Effector memory CD4-positive, alpha-beta T cell (primary cell): ENCODE measurements at regions not wholly inside any gene's neighbourhood (a gene's known extent, or its start where the extent isn't known, plus 50 kb on each side); places are given as distances from the start of the nearest gene placed in this dataset.

ENCODE experiments used
- DNase-seq, 3 donors: peaks; one replicate each; pipeline ENCODE4 v3.0.0-alpha.2; 2020
- H3K27ac ChIP-seq: 2 replicates; pipeline ENCODE4 v1.7.0; 2013; ENCODE audit warnings: mild to moderate bottlenecking, low read length, moderate library complexity; ENCODE audit not compliant: insufficient read depth, poor library complexity, severe bottlenecking
- H3K27me3 ChIP-seq: replicated peaks from 2 replicates; pipeline ENCODE4 v1.7.0; 2013; ENCODE audit warnings: mild to moderate bottlenecking, low read length; ENCODE audit not compliant: insufficient read depth, control insufficient read depth, poor library complexity, severe bottlenecking
- H3K36me3 ChIP-seq: 2 replicates; pipeline ENCODE4 v1.7.0; 2013; ENCODE audit warnings: mild to moderate bottlenecking, low read length, moderate library complexity; ENCODE audit not compliant: control insufficient read depth, insufficient read depth
- H3K4me1 ChIP-seq: 2 replicates; pipeline ENCODE4 v1.7.0; 2013; ENCODE audit warnings: low read length, mild to moderate bottlenecking; ENCODE audit not compliant: control insufficient read depth, insufficient read depth, poor library complexity, severe bottlenecking
- H3K4me3 ChIP-seq: 2 replicates; pipeline ENCODE4 v1.7.0; 2013; ENCODE audit warnings: low read length, low read depth, mild to moderate bottlenecking; ENCODE audit not compliant: insufficient read depth, poor library complexity, severe bottlenecking
- H3K9me3 ChIP-seq: 2 replicates; pipeline ENCODE4 v1.7.0; 2013; ENCODE audit warnings: mild to moderate bottlenecking, low read length, moderate library complexity; ENCODE audit not compliant: control insufficient read depth

DNA sequence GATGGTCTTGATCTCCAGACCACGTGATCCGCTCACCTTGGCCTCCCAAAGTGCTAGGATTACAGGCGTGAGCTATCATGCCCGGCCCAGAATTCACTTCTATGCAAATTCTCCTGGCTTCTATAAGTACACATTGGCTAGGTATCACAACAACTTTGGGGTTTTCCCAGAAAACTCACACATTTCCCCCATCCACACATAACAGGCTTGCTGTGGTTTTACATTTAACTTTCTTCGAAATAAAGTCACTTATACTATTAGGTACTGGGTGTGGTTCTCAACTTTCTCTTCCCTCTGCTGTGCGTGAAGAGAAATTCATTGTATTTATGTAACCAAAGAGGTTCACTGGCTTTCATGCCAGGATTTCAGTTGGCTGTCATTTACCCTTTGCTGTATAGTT lies 439.4 kb upstream of the CWC22 start:
- no peaks in the 10 kb centered on the region for H3K9me3 ChIP-seq
- DNase-seq = no peak
- H3K27me3 ChIP-seq = no peaks in the 10 kb centered on the region
- H3K27ac ChIP-seq = no peak overlapping the region
- H3K4me1 ChIP-seq = no peaks in the 10 kb centered on the region
- no peaks in the 10 kb centered on the region for H3K36me3 ChIP-seq
- no peak overlapping the region for H3K4me3 ChIP-seq

DNA sequence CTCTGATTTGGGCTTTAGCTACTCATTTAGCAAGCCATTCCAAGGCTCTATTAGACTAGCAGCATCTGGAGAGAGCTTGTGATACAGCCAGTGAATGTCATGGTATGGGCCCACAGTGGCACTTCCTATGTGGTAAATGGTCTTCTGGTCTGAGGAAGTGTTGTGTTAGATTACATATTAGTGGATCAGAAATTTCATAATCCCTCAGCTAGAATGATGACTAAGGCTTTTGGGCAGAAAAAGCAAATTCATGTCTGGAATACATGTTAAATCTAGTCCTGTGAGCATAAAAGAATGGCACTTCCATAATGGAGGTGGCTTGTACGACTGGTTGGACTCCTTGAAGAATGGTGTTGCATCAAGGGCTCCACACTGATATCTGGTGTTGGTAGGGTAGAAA lies 436.8 kb upstream of the CWC22 start:
- H3K4me1 ChIP-seq = no peaks in the 10 kb centered on the region
- H3K27me3 ChIP-seq = no peaks in the 10 kb centered on the region
- DNase-seq = no peak
- H3K9me3 ChIP-seq = no peaks in the 10 kb centered on the region
- H3K36me3 ChIP-seq = no peaks in the 10 kb centered on the region
- H3K4me3 ChIP-seq = no peak overlapping the region
- no peak overlapping the region for H3K27ac ChIP-seq

GRCh38 chr2:180442860-180443644 lies 436.0 kb upstream of the CWC22 start:
- Histone ChIP-seq H3K36me3 (no peaks in the 10 kb centered on the region), H3K9me3 (no peaks in the 10 kb centered on the region), H3K4me1 (no peaks in the 10 kb centered on the region), H3K4me3 (no peak overlapping the region), H3K27ac (no peak overlapping the region), H3K27me3 (no peaks in the 10 kb centered on the region)
- no peak for DNase-seq

GRCh38 chr2:180419212-180419611 lies 412.1 kb upstream of the CWC22 start:
- H3K4me3 ChIP-seq = no peak overlapping the region
- no peaks in the 10 kb centered on the region for H3K27me3 ChIP-seq
- no peaks in the 10 kb centered on the region for H3K4me1 ChIP-seq
- H3K27ac ChIP-seq = no peak overlapping the region
- DNase-seq = no peak
- H3K36me3 ChIP-seq = no peaks in the 10 kb centered on the region
- no peaks in the 10 kb centered on the region for H3K9me3 ChIP-seq

GRCh38 chr2:180416627-180417026 lies 409.5 kb upstream of the CWC22 start:
- no peak for DNase-seq
- no peaks in the 10 kb centered on the region for H3K4me1 ChIP-seq
- no peaks in the 10 kb centered on the region for H3K9me3 ChIP-seq
- no peaks in the 10 kb centered on the region for H3K27me3 ChIP-seq
- no peak overlapping the region for H3K4me3 ChIP-seq
- no peak overlapping the region for H3K27ac ChIP-seq
- no peaks in the 10 kb centered on the region for H3K36me3 ChIP-seq

GRCh38 chr2:180413336-180413735 lies 406.2 kb upstream of the CWC22 start:
- Histone ChIP-seq H3K36me3 (no peaks in the 10 kb centered on the region), H3K4me3 (no peak overlapping the region), H3K27me3 (no peaks in the 10 kb centered on the region), H3K27ac (no peak overlapping the region), H3K4me1 (no peaks in the 10 kb centered on the region), H3K9me3 (no peaks in the 10 kb centered on the region)
- DNase-seq = no peak

DNA sequence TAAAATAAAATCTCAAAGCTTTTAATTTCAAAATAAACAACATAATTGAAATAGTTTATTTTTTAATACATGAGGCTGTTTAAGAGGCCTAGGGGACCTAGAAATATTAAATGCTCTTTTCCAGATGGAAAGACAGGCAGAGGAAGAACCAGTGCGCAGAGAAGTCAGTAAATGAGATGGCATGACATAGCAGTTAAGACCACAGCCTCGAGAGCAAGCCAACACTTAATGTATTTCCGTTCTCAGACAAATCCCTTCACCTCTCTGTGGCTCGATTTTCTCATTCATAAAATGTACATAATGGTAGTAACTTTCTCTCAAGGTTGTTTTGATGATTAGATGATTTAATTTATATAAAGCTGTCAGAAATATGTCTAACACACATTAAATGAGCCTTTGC lies 405.1 kb upstream of the CWC22 start:
- no peak overlapping the region for H3K27ac ChIP-seq
- no peaks in the 10 kb centered on the region for H3K27me3 ChIP-seq
- H3K4me3 ChIP-seq = no peak overlapping the region
- DNase-seq = no peak
- no peaks in the 10 kb centered on the region for H3K4me1 ChIP-seq
- H3K9me3 ChIP-seq = no peaks in the 10 kb centered on the region
- no peaks in the 10 kb centered on the region for H3K36me3 ChIP-seq

DNA sequence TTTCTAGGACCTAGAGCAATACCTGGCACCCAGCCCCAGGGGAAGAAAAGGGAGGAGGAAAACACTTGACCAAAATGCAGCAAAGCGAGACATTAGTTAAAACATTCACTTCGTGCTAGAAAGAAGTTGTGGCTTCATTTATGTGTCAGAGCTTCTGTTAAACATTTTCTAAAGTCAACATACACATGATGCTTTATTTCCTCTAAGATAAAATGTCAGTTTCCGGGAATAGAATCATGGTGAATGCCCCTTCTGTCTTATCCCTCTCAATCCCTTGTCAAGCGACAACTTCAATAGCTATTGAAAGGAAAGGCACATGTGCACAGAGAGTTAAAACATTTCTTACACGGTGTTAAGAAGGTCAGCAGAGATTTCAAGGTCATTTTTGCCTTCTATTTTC lies 404.6 kb upstream of the CWC22 start:
- no peak overlapping the region for H3K27ac ChIP-seq
- H3K9me3 ChIP-seq = no peaks in the 10 kb centered on the region
- no peaks in the 10 kb centered on the region for H3K36me3 ChIP-seq
- DNase-seq = no peak
- no peak overlapping the region for H3K4me3 ChIP-seq
- no peaks in the 10 kb centered on the region for H3K4me1 ChIP-seq
- no peaks in the 10 kb centered on the region for H3K27me3 ChIP-seq

DNA sequence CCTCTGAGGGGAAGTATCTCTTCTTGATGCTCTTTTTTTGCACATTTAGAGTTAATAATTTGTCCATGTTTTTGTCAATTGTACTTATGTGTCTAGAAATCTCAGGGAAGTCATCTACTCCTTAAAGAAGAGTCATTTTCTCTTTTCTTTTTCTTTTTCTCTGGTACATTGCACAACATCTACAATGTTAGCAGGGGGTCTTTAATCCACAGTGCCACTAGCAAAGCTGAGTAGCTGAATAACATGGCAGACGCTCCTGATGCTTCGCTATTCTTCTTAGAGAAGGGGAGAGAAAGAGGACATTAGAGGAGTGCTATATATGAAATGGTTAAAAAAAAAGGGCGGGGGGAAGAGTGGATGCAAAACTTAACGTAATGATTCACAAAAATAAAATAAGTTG lies 399.6 kb upstream of the CWC22 start:
- DNase-seq = no peak
- no peaks in the 10 kb centered on the region for H3K4me1 ChIP-seq
- no peaks in the 10 kb centered on the region for H3K36me3 ChIP-seq
- H3K27me3 ChIP-seq = no peaks in the 10 kb centered on the region
- no peaks in the 10 kb centered on the region for H3K9me3 ChIP-seq
- no peak overlapping the region for H3K4me3 ChIP-seq
- H3K27ac ChIP-seq = no peak overlapping the region

GRCh38 chr2:180405520-180405919 lies 398.4 kb upstream of the CWC22 start:
- Histone ChIP-seq H3K4me1 (no peaks in the 10 kb centered on the region), H3K9me3 (no peaks in the 10 kb centered on the region), H3K36me3 (no peaks in the 10 kb centered on the region), H3K27me3 (no peaks in the 10 kb centered on the region), H3K4me3 (no peak overlapping the region), H3K27ac (no peak overlapping the region)
- DNase-seq = no peak
